ENCODE measurements at regions not wholly inside any gene's neighbourhood (a gene's known extent, or its start where the extent isn't known, plus 50 kb on each side); places are given as distances from the start of the nearest gene placed in this dataset.

GRCh38 chr15:61684749-61685467 is 375.3 kb downstream of the VPS13C start:
- no peak for TF ChIP-seq CTCF (conservative IDR thresholded peaks at IDR 0.05)
- peak overlapping the region; percentile 92 for H3K27ac ChIP-seq

- H3K27ac ChIP-seq: peak overlapping the region; percentile 92
Measured at GRCh38 chr15:61682891-61683735, 377.1 kb downstream of the VPS13C start.

GRCh38 chr15:61681676-61682075 is 378.6 kb downstream of the VPS13C start:
- TF ChIP-seq CTCF (conservative IDR thresholded peaks at IDR 0.05): no peak
- peak overlapping the region; percentile 92 for H3K27ac ChIP-seq

More at GRCh38 chr15:61682891-61683735, 377.1 kb downstream of the VPS13C start:
- TF ChIP-seq CTCF (conservative IDR thresholded peaks at IDR 0.05): no peak

- TF ChIP-seq CTCF (conservative IDR thresholded peaks at IDR 0.05): no peak
Measured at GRCh38 chr15:61681038-61681418, 379.2 kb downstream of the VPS13C start.

GRCh38 chr15:61680260-61681037 is 379.8 kb downstream of the VPS13C start:
- TF ChIP-seq CTCF (conservative IDR thresholded peaks at IDR 0.05): no peak
- H3K27ac ChIP-seq: peak overlapping the region; percentile 92

More at GRCh38 chr15:61681038-61681418, 379.2 kb downstream of the VPS13C start:
- H3K27ac ChIP-seq: peak overlapping the region; percentile 92

- TF ChIP-seq CTCF (conservative IDR thresholded peaks at IDR 0.05): no peak
- H3K27ac ChIP-seq: no peak overlapping the region
Measured at GRCh38 chr15:61671736-61672135, 388.5 kb downstream of the VPS13C start.

- no peak for TF ChIP-seq CTCF (conservative IDR thresholded peaks at IDR 0.05)
- H3K27ac ChIP-seq: no peak overlapping the region
Measured at GRCh38 chr15:61668444-61668843, 391.8 kb downstream of the VPS13C start.
